ENCODE measurements at regions not wholly inside any gene's neighbourhood (a gene's known extent, or its start where the extent isn't known, plus 50 kb on each side); places are given as distances from the start of the nearest gene placed in this dataset.

GRCh38 chr3:94946683-94947082 lies 883.8 kb downstream of the NSUN3 start:
- Histone ChIP-seq H4K91ac (replicated peaks; ENCODE audit: insufficient read length, low read length) (no peak overlapping the region), H2BK20ac (ENCODE audit: low read length) (no peak overlapping the region), H2BK12ac (ENCODE audit: low read depth, low read length) (no peak overlapping the region), H3K27ac (ENCODE audit: low read depth, low read length) (no peak overlapping the region), H3K79me1 (ENCODE audit: low read depth, low read length) (no peaks in the 10 kb centered on the region), H3K14ac (ENCODE audit: insufficient read length) (no peak overlapping the region), H3K4me3 (ENCODE audit: extremely low read depth in 1 of 4, insufficient read depth in 2 of 4, low read depth in 3 of 4, low read length in 4 of 4) (no peak overlapping the region), H3K4me2 (ENCODE audit: insufficient read depth in 1 of 2, low read depth in 2 of 2, low read length in 2 of 2) (no peak overlapping the region), H3K9me3 (ENCODE audit: insufficient read depth in 2 of 2, low read depth in 1 of 2, low read length in 1 of 2) (no peaks in the 10 kb centered on the region), H3K9ac (replicated peaks in 1 of 4; ENCODE audit: extremely low read depth in 1 of 4, low read depth in 3 of 4, low read length in 3 of 4) (no peak overlapping the region), H3K27me3 (replicated peaks in 1 of 4; ENCODE audit: control insufficient read depth in 3 of 4, extremely low read depth in 1 of 4, insufficient read depth in 3 of 4, low read length in 3 of 4) (no peaks in the 10 kb centered on the region), H2AFZ (ENCODE audit: low read length) (no peak overlapping the region), H2AK5ac (ENCODE audit: low read depth, low read length) (no peak overlapping the region), H2BK5ac (ENCODE audit: low read depth, low read length) (no peak overlapping the region), H4K8ac (ENCODE audit: extremely low read depth, insufficient read depth, low read length) (no peak overlapping the region), H3K23me2 (ENCODE audit: low read depth, low read length) (no peaks in the 10 kb centered on the region), H2BK120ac (replicated peaks; ENCODE audit: low read depth, low read length) (no peak overlapping the region), H3K56ac (replicated peaks; ENCODE audit: insufficient read length, low read depth, low read length) (no peak overlapping the region), H3K18ac (ENCODE audit: extremely low read depth, low read length) (no peak overlapping the region), H4K5ac (ENCODE audit: insufficient read length, low read depth, low read length) (no peak overlapping the region), H2BK15ac (ENCODE audit: low read length) (no peak overlapping the region), H4K20me1 (replicated peaks in 1 of 2; ENCODE audit: control insufficient read depth in 1 of 2, insufficient read depth in 2 of 2, low read length in 2 of 2) (no peaks in the 10 kb centered on the region), H3K79me2 (ENCODE audit: control insufficient read depth in 1 of 2, insufficient read depth in 2 of 2, low read length in 2 of 2) (no peaks in the 10 kb centered on the region), H3K23ac (ENCODE audit: insufficient read length) (no peak overlapping the region), H3K4ac (replicated peaks; ENCODE audit: insufficient read length, low read depth, low read length) (no peak overlapping the region), H3K4me1 (replicated peaks in 1 of 4; ENCODE audit: control insufficient read depth in 3 of 4, insufficient read depth in 4 of 4, low read length in 3 of 4) (no peaks in the 10 kb centered on the region), H3K36me3 (ENCODE audit: control insufficient read depth in 2 of 4, insufficient read depth in 4 of 4, low read length in 3 of 4) (no peaks in the 10 kb centered on the region)
- WGBS, 2 experiments (ENCODE audit: extremely low coverage in 1 of 2, insufficient coverage in 1 of 2, insufficient read length in 1 of 2, insufficient replicate concordance in 2 of 2, low coverage in 1 of 2, low lambda C conversion rate in 2 of 2, missing lambda C conversion rate in 1 of 2), result 87% methylated on average over 6 of the region's 6 CpGs; no CpG with 5 or more reads in 1 of the 2 experiments
- CTCF ChIA-PET (ENCODE audit: partially characterized antibody), result no interaction called here
- POLR2A ChIA-PET (ENCODE audit: partially characterized antibody), result no interaction called here
- FAIRE-seq (no peak), DNase-seq (ENCODE audit: low read depth in 1 of 2, low spot score in 2 of 2) (no peak)
- no peak for TF ChIP-seq JUND (IDR thresholded peaks at IDR 0.05; ENCODE audit: low read length)
- no peak for TF ChIP-seq BCL11A (IDR thresholded peaks at IDR 0.05; ENCODE audit: low read depth in 2 of 2, low read length in 2 of 2)
- TF ChIP-seq SIN3A (conservative IDR thresholded peaks at IDR 0.05 in 1 of 2, IDR thresholded peaks at IDR 0.05 in 1 of 2; ENCODE audit: low read depth in 1 of 2, low read length in 2 of 2), result no peak
- no peak for TF ChIP-seq GTF2F1 (IDR thresholded peaks at IDR 0.05; ENCODE audit: borderline replicate concordance, low read depth, low read length)
- no peak for TF ChIP-seq CBX8 (IDR thresholded peaks at IDR 0.05; ENCODE audit: borderline replicate concordance, low read depth, low read length)
- TF ChIP-seq KDM4A (IDR thresholded peaks at IDR 0.05; ENCODE audit: low read depth, low read length, severe bottlenecking), result no peak
- no peak for TF ChIP-seq CHD1 (IDR thresholded peaks at IDR 0.05; ENCODE audit: low read depth, low read length)
- TF ChIP-seq RAD21 (IDR thresholded peaks at IDR 0.05 in 1 of 2, conservative IDR thresholded peaks at IDR 0.05 in 1 of 2; ENCODE audit: low read depth in 2 of 2, low read length in 2 of 2), result no peak

Data from H1 (cell line).